Pancreas (tissue), 10 donors: ENCODE measurements at regions not wholly inside any gene's neighbourhood (a gene's known extent, or its start where the extent isn't known, plus 50 kb on each side); places are given as distances from the start of the nearest gene placed in this dataset.

Experiments used
- ATAC-seq, 4 donors: fragments of 200-7000 bp; cut with Tn5 transposase; one replicate each; pipeline versions ENCODE4 v1.8.0 to v1.9.1; 2020; ENCODE audit warnings: mild to moderate bottlenecking in 4 of 4, moderate library complexity in 4 of 4
- DNase-seq, 6 donors: peaks; one replicate each; pipeline ENCODE4 v3.0.0-alpha.2; 2020
- FAIRE-seq: peaks from 2 replicates; lab custom pipeline; 2012; peaks lifted over from hg19 to GRCh38; lab: Jason Lieb, UNC
- H3K27ac ChIP-seq, 4 donors: fragments of 200-600 bp; sonication (generic); 1 replicate in 3 of 4; 2 replicates in 1 of 4; pipeline versions ENCODE4 v1.5.0 to v1.8.0; 2020
- H3K27me3 ChIP-seq, 4 donors: fragments of 200-600 bp; one replicate each; pipeline ENCODE4 v1.8.0; 2021
- H3K36me3 ChIP-seq, 3 donors: fragments of 200-600 bp; sonication (generic) in 1 of 3; one replicate each; pipeline versions ENCODE4 v1.5.0 to v1.8.0; 2020 to 2021
- H3K4me1 ChIP-seq, 3 donors: fragments of 200-600 bp; one replicate each; pipeline ENCODE4 v1.8.0; 2021
- H3K4me3 ChIP-seq, 4 donors: fragments of 200-600 bp; sonication (generic) in 2 of 4; one replicate each; pipeline versions ENCODE4 v1.5.0 to v1.8.0; 2020 to 2021
- H3K9me3 ChIP-seq, 4 donors: fragments of 200-600 bp; one replicate each; pipeline ENCODE4 v1.8.0; 2021
- WGBS, 2 donors: extraction: QIAGEN DNeasy Blood & Tissue Kit; methylation state at CpG; one replicate each; pipeline ENCODE4 v1.1.7; 2013; 5-methylcytosine and 5-hydroxymethylcytosine counted together
- intact Hi-C, 3 donors: fragments of 100-400 bp; cut with DNase I; formaldehyde crosslinking; loops; one replicate each; pipeline versions ENCODE4 v1.11.1 to v1.14.2; 2022
- TF ChIP-seq, protein P1 (sequence below), 4 donors: fragments of 200-600 bp; sonication (generic) in 3 of 4; IDR thresholded peaks; one replicate each; pipeline versions ENCODE4 v1.5.0 to v1.8.0; 2021; ENCODE audit warnings: antibody characterized with exemption in 4 of 4
- donor health status: healthy with polysubstance abuse.
- donor health status: DM: no; HTN: no; CAD: no; lungs with moderate emphysema.
- donor health status: DM: no; HTN: no; CAD: no.
- donor health status: control.
- donor health status: control.
- donor health status: Bipolar disorder and iron deficiency.
- donor health status: DM: yes; HTN: yes; CAD: no.
- donor health status: DM: no; HTN: no; CAD: no.
- donor health status: DM: no; HTN: no; CAD: no.
- donor health status: DM: yes; HTN: yes; CAD: no.

- DNase-seq (no peak), FAIRE-seq (no peak), ATAC-seq (no peak)
- intact Hi-C loops, result no loop called here
- Histone ChIP-seq H3K9me3 (no peaks in the 10 kb centered on the region), H3K36me3 (no peaks in the 10 kb centered on the region), H3K27me3 (no peaks in the 10 kb centered on the region), H3K4me3 (no peak overlapping the region), H3K4me1 (no peaks in the 10 kb centered on the region), H3K27ac (no peak overlapping the region)
- WGBS, 2 donors, result 68 to 69% methylated on average over 18 of the region's 18 CpGs
- TF ChIP-seq, protein P1, sequence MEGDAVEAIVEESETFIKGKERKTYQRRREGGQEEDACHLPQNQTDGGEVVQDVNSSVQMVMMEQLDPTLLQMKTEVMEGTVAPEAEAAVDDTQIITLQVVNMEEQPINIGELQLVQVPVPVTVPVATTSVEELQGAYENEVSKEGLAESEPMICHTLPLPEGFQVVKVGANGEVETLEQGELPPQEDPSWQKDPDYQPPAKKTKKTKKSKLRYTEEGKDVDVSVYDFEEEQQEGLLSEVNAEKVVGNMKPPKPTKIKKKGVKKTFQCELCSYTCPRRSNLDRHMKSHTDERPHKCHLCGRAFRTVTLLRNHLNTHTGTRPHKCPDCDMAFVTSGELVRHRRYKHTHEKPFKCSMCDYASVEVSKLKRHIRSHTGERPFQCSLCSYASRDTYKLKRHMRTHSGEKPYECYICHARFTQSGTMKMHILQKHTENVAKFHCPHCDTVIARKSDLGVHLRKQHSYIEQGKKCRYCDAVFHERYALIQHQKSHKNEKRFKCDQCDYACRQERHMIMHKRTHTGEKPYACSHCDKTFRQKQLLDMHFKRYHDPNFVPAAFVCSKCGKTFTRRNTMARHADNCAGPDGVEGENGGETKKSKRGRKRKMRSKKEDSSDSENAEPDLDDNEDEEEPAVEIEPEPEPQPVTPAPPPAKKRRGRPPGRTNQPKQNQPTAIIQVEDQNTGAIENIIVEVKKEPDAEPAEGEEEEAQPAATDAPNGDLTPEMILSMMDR (IDR thresholded peaks at IDR 0.05), result no peak
Observed at GRCh38 chr2:236912326-236913120, 173.2 kb upstream of the COPS8 start.

DNA sequence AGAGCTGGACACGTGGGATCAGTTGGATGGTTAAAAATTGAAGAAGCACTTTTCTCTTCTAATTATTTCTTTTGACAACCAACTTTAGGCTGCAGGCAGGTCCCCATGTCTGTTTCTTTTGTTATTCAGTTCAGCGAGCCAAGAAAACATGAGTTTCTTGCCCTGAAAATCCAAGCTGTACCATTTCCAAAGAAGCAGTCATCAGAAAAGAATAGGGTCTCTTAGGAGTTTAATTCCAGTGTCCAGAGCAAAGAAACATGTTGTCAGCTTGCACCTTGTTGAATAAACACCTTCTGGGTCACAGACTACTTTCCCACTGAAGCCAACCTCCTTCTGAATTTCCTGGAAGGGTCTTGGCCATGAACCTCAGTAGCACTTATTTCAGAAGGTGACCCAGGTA, 170.5 kb upstream of the COPS8 start:
- DNase-seq (no peak), FAIRE-seq (no peak), ATAC-seq (no peak)
- Histone ChIP-seq H3K27ac (no peak overlapping the region), H3K36me3 (no peaks in the 10 kb centered on the region), H3K4me1 (no peaks in the 10 kb centered on the region), H3K4me3 (no peak overlapping the region), H3K9me3 (no peaks in the 10 kb centered on the region), H3K27me3 (no peaks in the 10 kb centered on the region)
- 80 to 90% methylated on average over 2 of the region's 2 CpGs for WGBS, 2 donors
- TF ChIP-seq, protein P1 (IDR thresholded peaks at IDR 0.05), result no peak
- intact Hi-C loops, result no loop called here

GRCh38 chr2:236915726-236916125, 170.0 kb upstream of the COPS8 start:
- no peaks in the 10 kb centered on the region for H3K9me3 ChIP-seq
- no peak for ATAC-seq
- H3K36me3 ChIP-seq, result no peaks in the 10 kb centered on the region

GRCh38 chr2:236916181-236916580, 169.5 kb upstream of the COPS8 start:
- H3K27me3 ChIP-seq, result no peaks in the 10 kb centered on the region
- TF ChIP-seq, protein P1 (IDR thresholded peaks at IDR 0.05), result no peak
- FAIRE-seq (no peak), DNase-seq (no peak), ATAC-seq (no peak)
- H3K36me3 ChIP-seq, result no peaks in the 10 kb centered on the region
- 83 to 88% methylated on average over 3 of the region's 3 CpGs for WGBS, 2 donors
- H3K4me1 ChIP-seq, result no peaks in the 10 kb centered on the region
- no peaks in the 10 kb centered on the region for H3K9me3 ChIP-seq
- H3K4me3 ChIP-seq, result no peak overlapping the region
- H3K27ac ChIP-seq, result no peak overlapping the region
- intact Hi-C loops, result no loop called here

More at GRCh38 chr2:236915726-236916125, 170.0 kb upstream of the COPS8 start:
- no peaks in the 10 kb centered on the region for H3K4me1 ChIP-seq
- FAIRE-seq (no peak), DNase-seq (no peak)
- TF ChIP-seq, protein P1 (IDR thresholded peaks at IDR 0.05), result no peak
- intact Hi-C loops, result no loop called here
- H3K27me3 ChIP-seq, result no peaks in the 10 kb centered on the region
- no peak overlapping the region for H3K27ac ChIP-seq
- no peak overlapping the region for H3K4me3 ChIP-seq
- WGBS, 2 donors, result 82 to 87% methylated on average over 8 of the region's 8 CpGs

DNA sequence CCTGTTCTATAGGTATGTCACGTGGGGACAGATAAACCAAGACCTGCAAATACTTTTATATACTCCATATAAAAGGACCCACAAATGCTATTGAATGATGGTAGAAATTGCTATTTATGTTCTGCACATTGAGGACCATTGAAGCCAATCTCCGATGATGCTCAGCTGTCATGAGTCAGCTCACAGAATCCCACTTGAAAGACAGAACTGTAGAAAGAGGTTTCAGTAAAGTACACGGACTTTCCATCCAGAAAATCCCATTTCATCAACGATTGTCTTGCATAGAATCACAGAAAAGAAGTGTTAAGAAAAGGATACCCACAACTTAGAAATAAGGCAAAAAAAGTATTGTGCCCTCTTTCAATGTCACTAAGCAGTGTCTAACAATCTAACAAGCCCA, 169.0 kb upstream of the COPS8 start:
- Histone ChIP-seq H3K27ac (no peak overlapping the region), H3K4me3 (no peak overlapping the region), H3K36me3 (no peaks in the 10 kb centered on the region), H3K9me3 (no peaks in the 10 kb centered on the region), H3K27me3 (no peaks in the 10 kb centered on the region), H3K4me1 (no peaks in the 10 kb centered on the region)
- FAIRE-seq (no peak), ATAC-seq (no peak), DNase-seq (no peak)
- TF ChIP-seq, protein P1 (IDR thresholded peaks at IDR 0.05), result no peak
- WGBS, 2 donors, result 78 to 86% methylated on average over 4 of the region's 4 CpGs
- intact Hi-C loops, result no loop called here
